Astrocyte of the hippocampus (primary cell): ENCODE measurements at regions not wholly inside any gene's neighbourhood (a gene's known extent, or its start where the extent isn't known, plus 50 kb on each side); places are given as distances from the start of the nearest gene placed in this dataset.
A peak's percentile ranks its signal among the peaks of the same experiment; 100 is the strongest.

ENCODE experiments used
- DNase-seq: peaks from one replicate; pipeline ENCODE4 v3.0.0; 2011; ENCODE audit warnings: low read depth, low spot score

GRCh38 chr5:145204743-145205142, 630.4 kb downstream of the PRELID2 start:
- DNase-seq: no peak

GRCh38 chr5:145203193-145203592, 631.9 kb downstream of the PRELID2 start:
- no peak for DNase-seq

GRCh38 chr5:145198525-145199260, 636.4 kb downstream of the PRELID2 start:
- DNase-seq: no peak

- DNase-seq: no peak
Measured at GRCh38 chr5:145189746-145190145, 645.4 kb downstream of the PRELID2 start.

- DNase-seq: peak; percentile 62
Measured at GRCh38 chr5:145180371-145180770, 654.8 kb downstream of the PRELID2 start.

- DNase-seq: peak; percentile 41
Measured at GRCh38 chr5:145178641-145179523, 656.3 kb downstream of the PRELID2 start.

- no peak for DNase-seq
Measured at GRCh38 chr5:145176041-145176440, 659.1 kb downstream of the PRELID2 start.

GRCh38 chr5:145166110-145166509, 669.0 kb downstream of the PRELID2 start:
- no peak for DNase-seq

- DNase-seq: no peak
Measured at GRCh38 chr5:145163876-145164275, 671.3 kb downstream of the PRELID2 start.

- no peak for DNase-seq
Measured at GRCh38 chr5:145162626-145163025, 672.5 kb downstream of the PRELID2 start.

GRCh38 chr5:145161391-145161790, 673.8 kb downstream of the PRELID2 start:
- no peak for DNase-seq

- no peak for DNase-seq
Measured at GRCh38 chr5:145160679-145161078, 674.5 kb downstream of the PRELID2 start.

- no peak for DNase-seq
Measured at GRCh38 chr5:145158730-145159129, 676.4 kb downstream of the PRELID2 start.

GRCh38 chr5:145157841-145158240, 677.3 kb downstream of the PRELID2 start:
- DNase-seq: peak; percentile 9

GRCh38 chr5:145141534-145141933, 693.6 kb downstream of the PRELID2 start:
- no peak for DNase-seq

- DNase-seq: no peak
Measured at GRCh38 chr5:145130996-145131395, 704.1 kb downstream of the PRELID2 start.

- no peak for DNase-seq
Measured at GRCh38 chr5:145129797-145130196, 705.3 kb downstream of the PRELID2 start.

GRCh38 chr5:145124806-145125205, 710.3 kb downstream of the PRELID2 start:
- DNase-seq: no peak

GRCh38 chr5:145118611-145119010, 716.5 kb downstream of the PRELID2 start:
- no peak for DNase-seq

GRCh38 chr5:145118127-145118526, 717.0 kb downstream of the PRELID2 start:
- no peak for DNase-seq

GRCh38 chr5:145117285-145117684, 717.9 kb downstream of the PRELID2 start:
- no peak for DNase-seq

GRCh38 chr5:145111420-145111819, 723.7 kb downstream of the PRELID2 start:
- no peak for DNase-seq

GRCh38 chr5:145110834-145111233, 724.3 kb downstream of the PRELID2 start:
- DNase-seq: no peak
